Cerebellar nuclear complex (tissue), 1 donor: ENCODE measurements at regions not wholly inside any gene's neighbourhood (a gene's known extent, or its start where the extent isn't known, plus 50 kb on each side); places are given as distances from the start of the nearest gene placed in this dataset.
A peak's percentile ranks its signal among the peaks of the same experiment; 100 is the strongest.

Experiments used
- DNase-seq, 2 experiments: peaks; one replicate each; lab custom pipeline; 2025; lab: John Stamatoyannopoulos, UW

DNA sequence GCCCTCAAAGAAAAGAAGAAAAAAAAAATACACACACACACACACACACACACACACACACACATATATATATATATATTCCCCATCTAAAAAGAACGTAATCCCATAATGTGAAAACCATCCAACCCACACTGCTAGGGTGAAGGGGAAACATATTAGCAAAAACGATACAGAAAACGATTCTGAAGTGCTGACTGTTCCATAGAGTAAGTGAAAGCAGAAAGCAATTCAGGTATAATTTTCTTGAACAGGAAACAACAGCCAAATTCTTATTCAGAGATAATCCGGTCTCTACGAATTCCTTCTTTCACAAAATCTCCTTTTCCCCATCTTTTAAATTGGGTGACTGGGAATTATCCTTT, 393.5 kb downstream of the NOVA1 start:
- no peak for DNase-seq

DNA sequence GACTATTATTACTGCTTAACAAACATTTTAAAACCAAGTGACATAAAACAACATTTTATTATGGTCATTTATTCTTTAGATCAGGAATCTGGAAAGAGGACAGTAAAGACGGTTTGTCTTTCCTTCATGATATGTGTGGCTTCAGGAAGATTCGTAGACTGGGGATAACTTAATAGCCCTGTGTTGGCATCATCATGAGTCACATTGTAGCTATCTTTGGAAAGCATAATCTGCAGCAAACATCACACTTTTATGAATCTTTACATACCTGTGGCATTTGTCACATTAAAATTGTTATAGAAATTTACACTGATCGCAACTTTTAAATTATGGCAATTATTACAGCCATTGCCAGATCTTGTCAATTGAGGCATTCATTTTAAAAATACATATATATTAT, 397.1 kb downstream of the NOVA1 start:
- DNase-seq: no peak

DNA sequence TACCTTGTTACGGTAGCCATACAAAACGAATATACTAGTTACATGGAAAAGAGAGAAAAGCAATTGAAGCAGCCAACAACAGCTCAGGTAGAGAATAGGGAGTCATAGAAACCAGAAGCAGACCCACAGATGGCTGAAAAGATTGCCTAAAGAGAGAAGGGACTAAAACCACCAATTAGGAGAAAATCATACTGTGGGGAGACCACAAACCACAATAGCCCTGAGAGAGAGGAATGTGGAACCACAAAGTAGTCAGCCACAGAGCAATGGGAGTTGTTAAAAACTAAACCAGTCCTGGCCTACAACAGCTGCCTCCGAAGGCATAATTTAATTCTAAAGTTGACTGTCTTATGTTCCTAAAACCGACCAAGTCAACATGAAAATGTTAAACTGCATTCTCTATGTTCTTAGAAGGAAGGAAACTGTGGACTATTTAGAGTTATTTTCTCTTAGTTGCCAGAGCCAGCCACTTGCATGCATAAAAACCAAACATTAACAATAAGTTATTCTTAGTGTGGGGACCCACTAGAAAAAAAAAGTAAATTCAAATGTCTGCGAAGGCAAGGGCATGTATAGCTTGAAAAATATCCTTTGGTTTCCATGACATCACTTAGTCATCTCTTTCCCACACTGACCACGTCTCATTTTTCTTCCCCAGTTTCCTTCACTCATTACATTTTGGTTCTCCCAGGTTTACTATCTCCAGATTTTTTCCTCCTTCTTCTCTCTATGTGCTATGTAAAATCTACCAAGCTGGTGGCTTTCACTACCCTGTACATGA, 398.1 kb downstream of the NOVA1 start:
- DNase-seq: no peak

DNA sequence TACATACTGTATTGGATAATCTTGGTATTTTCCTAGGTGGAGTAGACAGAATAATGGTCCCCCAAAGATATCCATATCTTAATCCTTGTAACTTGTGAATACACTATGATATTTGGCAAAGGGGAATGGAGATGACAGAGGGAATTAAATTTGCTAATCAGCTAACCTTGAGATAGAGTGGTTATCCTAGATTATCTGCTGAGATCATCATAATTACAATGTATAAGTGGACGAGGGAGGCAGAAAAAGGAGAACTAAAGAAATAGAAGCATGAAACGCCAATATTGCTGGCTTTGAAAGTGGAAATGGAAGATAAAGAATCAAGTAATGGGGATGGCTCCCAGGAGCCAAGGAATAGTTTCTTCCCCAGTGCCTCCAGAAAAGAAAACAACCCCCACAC, 398.7 kb downstream of the NOVA1 start:
- no peak for DNase-seq

DNA sequence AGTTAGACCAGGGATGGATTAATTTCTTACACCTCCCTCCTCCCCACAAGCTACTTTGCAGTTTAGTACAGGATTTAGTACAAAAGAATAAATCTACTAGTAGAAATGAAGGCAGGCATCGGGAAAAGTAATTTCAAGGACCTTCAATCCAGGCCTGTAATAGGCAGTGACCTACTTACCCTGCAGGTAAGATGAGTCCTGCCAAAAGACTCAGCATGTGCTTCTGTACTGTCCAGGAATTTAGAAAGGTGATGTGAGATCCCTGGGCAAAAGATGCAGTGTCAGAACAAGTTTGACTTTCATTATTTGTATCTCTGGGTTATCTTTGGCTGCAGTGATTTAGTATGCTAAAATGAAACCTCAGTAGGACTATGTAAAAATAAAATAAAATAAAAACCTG, 403.0 kb downstream of the NOVA1 start:
- peak in 1 of 2 experiments; percentile 9 for DNase-seq

DNA sequence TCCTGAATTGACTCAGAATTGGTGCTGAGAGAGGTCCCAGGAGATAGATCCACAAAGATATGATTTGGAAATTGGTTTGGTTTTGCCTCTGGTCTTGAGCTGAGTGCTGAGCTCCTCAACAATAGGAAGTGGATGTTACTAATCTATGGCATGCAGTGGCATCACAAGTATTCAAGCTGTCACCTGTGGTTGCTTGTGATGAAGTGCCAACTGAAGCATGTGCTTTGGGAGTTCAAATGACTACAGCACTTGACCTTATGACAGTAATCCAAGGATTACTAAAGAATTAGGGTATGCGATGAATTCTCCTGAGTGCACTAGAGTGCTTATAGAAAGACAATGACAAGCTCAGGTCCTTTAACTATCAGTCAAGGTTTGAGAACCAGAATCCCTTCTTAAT, 406.2 kb downstream of the NOVA1 start:
- DNase-seq: no peak

DNA sequence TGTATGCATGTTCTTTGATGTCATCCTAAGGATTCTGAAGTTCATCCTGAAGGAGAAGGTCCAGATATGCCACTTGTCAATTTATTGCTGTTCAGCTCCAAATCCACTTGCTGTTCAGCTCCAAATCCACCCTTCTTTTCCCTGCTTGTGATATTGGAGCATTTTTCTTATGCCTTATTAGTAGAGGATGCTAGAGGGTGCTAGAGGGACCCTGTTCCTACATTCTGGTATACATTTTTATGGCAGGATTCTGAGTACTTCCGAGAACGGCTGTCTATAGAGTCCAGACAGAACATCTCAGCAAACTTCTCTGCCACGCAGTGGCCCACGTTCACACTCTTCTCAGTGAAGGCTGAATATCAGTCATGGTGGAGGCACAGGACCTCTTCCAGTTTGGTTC, 406.7 kb downstream of the NOVA1 start:
- DNase-seq: no peak

DNA sequence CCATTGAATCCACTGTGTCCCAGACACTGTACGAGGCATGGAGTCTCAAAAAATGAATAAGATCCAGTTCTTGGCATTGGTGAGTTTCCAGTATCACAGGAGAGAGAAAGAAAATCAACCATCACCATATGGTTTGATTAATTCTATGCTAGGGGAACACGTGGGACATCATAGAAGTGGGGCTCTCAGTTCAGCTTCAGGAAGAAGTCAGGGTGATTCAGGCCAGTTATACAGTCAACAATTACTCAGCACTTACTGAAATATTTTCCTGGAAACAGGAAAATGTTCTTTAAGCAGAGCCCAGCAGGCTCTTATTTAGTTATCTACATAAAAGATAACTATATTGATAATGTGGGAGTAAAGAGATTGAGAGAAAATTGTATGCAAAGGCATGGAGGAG, 407.2 kb downstream of the NOVA1 start:
- no peak for DNase-seq

DNA sequence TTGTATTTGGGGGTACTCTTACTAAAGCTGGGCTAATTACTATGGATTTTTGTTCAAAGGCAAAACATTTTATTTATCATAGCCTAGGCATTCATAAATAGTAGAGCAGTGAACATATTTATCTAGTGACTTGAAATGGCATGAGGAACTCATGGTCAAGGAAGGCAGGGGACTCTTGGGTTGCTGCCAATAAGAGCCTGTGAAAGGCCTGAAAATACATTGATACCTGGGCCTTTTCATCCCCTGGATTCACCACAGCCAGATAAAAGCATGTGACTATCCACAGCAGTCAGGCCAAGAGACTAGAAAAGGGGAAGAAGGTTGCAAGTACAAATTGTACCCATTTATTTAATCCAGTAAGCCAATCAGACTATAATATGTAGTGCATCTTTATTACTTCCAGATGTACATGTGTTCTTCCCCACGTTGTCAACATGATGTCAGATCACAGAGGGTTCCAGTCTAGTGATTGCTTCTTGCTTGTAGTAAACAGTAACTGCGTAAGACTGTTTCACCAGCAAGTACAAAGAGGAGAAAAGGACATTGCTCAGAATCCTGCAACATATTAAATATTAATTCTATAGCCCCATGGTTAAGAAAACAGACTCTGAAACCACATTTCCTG, 409.7 kb downstream of the NOVA1 start:
- DNase-seq: no peak

DNA sequence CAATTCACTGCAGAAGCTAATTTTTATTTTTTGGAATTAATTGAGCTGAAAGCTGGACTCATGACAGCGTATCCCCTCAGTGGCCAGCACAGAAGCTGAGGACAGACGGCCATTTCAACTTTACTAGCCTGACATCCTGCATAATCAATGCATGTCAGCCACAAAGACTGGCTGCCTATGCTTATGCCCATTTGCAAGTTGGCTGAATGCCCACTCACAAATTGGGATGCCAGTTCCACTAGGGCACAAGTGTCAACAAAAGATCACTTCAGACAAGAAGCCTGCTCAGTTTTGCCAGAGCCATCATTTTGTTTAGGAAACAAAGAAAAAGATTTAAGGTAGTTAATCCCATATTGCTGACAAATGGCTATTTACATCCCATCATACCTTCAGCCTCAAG, 417.6 kb downstream of the NOVA1 start:
- no peak for DNase-seq

DNA sequence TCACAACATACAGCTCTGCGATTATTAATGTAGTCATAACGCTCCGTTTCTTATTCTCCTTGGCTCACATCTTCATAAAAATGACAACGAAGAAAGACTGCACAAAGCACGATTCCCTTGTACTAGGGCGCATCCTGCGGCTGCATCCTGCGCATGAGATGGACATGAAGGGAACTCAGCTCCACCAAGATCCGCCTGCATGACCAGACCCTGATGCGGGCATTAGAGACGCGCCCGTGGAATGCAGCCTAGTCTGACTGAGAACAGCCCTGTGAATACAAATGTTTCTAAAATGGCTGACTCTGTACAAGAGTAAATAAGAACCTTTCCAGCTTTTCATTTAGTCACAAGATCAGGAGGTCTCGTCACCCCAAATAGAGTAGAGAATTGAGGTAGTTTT, 422.2 kb downstream of the NOVA1 start:
- no peak for DNase-seq

DNA sequence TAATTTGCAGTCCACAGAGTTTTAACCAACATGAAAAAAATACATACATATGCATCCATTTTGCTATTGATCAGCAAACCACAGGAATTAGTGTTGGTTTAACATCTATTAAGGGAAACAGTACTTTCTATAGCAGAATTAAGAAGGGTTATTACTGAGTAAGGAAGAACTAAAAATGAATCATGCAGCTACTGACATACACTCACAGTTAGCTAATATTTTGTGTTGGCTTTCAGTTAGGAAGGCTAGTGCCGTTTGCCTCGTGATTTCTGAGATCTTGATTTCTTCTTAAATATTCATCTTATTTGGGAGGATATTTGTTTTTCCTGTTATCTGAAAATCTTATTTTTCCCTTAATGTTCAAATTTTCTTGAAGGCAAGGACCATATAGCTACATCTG, 423.4 kb downstream of the NOVA1 start:
- no peak for DNase-seq

DNA sequence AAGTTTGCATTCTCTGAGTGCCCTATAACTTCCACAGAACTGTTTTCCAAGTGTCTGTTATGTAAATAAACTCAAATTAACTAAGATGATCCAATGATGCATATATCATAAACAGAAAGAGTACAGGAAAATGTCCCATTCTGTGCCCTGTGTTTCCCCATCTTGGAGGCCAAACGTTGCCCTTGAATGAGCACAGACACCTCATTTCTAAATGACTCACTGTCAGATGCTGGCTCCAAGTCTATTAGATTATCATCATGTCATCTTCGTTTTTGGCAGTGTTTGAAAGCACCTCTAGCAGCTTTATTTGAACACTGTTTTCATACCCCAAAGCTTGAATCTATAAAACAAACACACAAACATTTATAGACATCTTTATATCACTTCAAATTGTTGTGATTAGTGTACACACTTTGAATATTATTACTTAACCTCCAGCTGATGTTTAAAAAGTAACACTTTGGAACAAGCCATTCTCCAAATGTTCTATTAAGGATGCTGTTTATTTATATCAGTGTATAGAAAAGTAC, 424.2 kb downstream of the NOVA1 start:
- DNase-seq: no peak

DNA sequence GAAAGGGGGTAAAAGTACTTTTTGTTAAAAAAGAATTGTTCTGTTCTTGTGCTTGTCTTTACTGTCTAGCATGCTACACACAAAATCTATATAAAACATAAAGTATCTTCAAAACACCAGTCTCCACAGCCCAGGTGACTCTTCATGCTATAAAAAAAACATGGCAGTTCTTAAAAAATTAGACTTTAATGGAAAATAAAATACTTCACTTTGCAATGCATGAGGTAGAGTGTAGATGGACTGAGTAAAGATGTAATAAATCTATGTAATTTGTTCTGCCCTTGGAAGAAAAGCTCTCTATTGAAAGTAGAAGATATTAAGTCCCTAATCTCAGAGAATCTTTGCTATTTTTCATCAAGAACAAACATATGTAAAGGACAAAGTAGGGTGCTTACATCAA, 425.4 kb downstream of the NOVA1 start:
- DNase-seq: no peak

DNA sequence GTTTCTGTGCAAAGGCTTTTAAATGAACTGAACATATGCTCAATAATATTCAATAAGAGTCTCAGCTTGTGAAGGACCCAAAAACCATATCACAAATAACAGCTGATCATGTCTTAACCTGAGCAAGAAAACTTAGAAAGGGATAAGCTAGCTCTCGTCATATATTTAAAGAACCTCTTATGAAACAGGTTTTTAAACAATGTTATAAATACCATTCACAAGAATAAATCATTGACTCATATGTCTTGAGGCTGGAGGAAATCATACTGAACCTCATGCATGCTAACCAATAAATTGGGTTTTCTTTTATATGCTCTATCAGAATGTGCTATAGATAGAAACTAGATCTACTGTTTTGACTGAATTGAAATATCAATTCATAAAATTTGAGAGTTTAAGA, 426.9 kb downstream of the NOVA1 start:
- DNase-seq: no peak

DNA sequence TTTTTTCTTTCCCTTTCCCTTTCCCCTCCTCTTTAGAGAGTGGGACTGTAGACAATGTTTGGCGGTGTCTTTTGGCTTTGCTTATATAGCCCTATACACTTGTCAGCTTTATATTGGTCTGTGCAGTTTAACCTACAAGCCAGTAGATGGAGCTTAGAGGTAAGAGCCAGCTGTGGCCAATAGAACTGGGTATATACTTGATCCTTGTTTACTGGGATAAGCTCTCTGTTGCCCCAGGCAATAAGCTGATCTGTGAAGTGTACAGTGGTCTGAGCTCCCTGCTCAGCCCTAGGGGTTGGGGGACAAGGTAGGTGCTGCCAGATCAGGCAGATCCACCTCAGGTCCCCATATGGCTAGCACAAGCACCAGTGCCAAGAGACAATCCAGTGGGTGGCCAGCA, 434.1 kb downstream of the NOVA1 start:
- no peak for DNase-seq

DNA sequence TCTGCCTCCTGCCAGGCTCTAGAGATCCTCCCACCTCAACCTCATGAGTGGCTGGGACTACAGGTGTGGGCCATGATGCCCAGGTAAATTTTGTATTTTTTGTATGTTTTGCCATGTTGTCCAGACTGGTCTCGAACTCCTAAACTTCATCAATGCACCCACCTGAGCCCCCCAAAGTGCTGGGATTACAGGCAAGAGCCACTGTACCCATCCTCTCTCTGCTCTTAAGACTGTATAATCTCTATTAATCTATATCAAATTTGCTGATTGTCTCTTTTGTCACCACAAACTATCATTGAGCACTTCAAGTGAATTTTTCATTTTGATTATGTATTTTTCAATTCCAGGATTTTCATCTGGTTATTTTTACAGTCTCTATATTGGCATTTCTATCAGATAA, 440.3 kb downstream of the NOVA1 start:
- no peak for DNase-seq

DNA sequence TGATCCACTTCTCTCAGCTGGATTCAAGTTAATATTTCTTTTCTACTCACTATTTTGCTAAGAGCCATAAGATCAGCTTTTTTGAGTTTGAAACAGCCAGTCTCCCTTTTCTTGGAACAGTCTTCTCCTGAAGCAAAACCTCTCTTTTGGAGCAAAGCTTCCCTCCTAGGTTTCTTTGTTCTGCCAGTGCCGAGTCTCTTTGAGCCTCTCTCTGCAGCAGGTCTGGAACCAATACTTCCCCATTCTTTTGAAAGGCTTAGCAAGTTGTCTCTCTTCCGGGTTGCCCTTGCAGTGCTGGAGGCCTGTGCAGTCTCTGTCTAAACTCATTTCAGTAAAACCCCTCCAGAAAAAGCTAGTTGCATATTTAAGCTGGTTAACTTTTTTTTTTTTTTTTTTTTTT, 454.8 kb downstream of the NOVA1 start:
- DNase-seq: no peak

DNA sequence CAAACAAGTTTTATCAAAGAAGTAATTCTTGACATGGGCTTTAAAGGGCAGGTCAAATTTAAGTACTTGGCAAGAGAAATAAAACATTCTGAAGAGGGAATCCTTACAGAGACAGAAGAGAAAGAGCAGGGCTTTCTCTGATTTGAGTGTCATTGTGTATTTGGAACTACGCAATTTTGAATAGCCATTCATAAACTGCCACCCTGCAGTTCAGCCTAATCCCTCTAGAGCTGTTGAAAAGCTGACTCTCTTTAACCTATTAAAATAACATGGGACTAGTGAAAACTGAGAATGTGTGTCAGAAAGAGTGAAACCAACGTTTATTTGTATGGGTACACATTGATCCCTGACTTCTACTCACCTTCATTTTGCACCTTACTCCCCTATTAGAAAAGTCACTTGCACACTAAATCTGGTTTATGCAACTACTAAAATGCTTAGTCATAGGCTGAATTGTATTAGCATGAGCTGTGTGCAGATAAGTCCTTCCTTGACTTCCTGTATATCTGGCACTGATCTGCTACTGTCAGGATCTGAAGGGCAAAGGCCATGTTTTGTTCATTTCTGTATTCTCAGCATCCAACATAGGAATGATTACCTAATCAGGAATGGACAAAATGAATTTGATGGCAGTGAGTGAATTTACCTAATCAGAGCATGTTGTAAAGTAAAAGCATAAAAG, 458.9 kb downstream of the NOVA1 start:
- DNase-seq: no peak

DNA sequence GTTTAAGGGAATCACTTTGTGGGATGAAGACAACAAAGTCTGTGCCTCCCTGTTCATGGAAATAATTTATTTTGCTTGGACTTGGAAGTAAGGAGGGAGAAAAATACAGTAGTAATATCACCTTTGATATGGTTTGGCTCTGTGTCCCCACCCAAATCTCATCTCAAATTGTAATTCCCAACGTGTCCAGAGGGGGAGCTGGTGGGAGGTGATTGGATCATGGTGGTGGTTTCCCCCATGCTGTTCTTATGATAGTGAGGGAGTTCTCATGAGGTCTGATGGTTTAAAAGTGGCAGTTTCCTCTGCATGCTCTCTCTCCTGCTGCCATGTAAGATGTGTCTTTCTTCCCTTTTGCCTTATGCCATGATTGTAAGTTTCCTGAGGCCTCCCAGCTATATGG, 460.7 kb downstream of the NOVA1 start:
- no peak for DNase-seq

DNA sequence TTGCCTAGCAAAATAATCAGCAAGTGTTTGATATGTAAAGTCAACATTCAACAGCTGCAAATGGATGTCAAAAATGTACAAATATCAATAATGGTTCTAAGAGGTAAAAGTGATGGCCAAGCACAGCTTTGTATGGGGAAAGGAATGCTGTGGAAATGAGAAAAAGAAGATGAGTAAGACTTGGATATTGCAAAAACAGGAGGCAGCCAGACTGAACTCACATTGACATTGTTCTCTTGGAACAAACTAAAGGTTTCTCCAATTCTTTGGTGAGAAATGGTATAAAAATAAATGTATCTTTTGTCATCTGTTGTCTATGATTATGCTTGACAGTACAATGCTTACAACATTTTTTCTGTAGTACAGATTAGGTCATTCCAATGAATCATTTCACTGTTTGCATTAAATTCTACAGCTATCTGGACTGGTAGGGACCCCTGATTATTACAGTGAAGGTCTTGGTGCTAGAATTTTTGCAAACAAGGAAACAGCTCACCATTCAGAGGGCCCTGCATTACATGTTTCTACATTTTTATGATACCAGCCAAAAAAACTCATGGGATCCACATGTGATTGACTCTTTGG, 465.7 kb downstream of the NOVA1 start:
- no peak for DNase-seq

DNA sequence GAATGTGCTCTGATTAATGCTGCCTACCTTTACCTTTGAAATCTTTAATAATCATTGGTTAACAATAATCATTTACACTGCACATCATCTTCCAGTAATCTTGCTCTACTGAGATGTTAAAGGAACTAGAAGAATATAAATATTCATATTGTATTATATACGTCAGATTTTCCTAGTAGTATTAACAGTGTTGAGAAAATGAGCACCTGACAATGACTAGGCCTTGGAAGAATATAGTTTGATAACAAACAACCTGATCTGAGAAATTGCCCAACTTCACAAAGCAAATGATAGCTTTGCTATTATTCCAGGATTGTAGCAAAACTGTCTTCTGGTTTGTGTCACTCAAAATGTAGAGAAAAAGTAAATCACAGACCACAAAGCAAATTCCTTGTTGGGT, 467.1 kb downstream of the NOVA1 start:
- DNase-seq: no peak
